MM.1S (cell line): ENCODE measurements at regions not wholly inside any gene's neighbourhood (a gene's known extent, or its start where the extent isn't known, plus 50 kb on each side); places are given as distances from the start of the nearest gene placed in this dataset.

Source experiments
- DNase-seq: peaks from one replicate; pipeline ENCODE4 v3.0.0-alpha.2; 2015
- H2AFZ ChIP-seq: fragments of 300-600 bp; sonication (generic); 2 replicates; pipeline ENCODE4 v1.6.0; 2016; ENCODE audit warnings: antibody characterized with exemption, low read length
- H3F3A ChIP-seq: fragments of 300-600 bp; sonication (generic); 2 replicates; pipeline ENCODE4 v1.6.1; 2016; ENCODE audit warnings: mild to moderate bottlenecking, antibody characterized with exemption, low read length, moderate library complexity, mixed read lengths; ENCODE audit not compliant: insufficient read depth
- H3K27ac ChIP-seq: fragments of 300-600 bp; sonication (generic); 2 replicates; pipeline ENCODE4 v1.5.1; 2016; ENCODE audit warnings: mild to moderate bottlenecking, low read length
- H3K27me3 ChIP-seq: fragments of 300-600 bp; sonication (generic); replicated peaks from 2 replicates; pipeline ENCODE4 v1.6.0; 2016; ENCODE audit warnings: low read length; ENCODE audit not compliant: insufficient read depth
- H3K36me3 ChIP-seq: fragments of 300-600 bp; sonication (generic); replicated peaks from 2 replicates; pipeline ENCODE4 v1.6.1; 2016; ENCODE audit warnings: mild to moderate bottlenecking, low read length, mixed read lengths; ENCODE audit not compliant: insufficient read depth
- H3K4me1 ChIP-seq: fragments of 300-600 bp; sonication (generic); 2 replicates; pipeline ENCODE4 v1.6.1; 2016; ENCODE audit warnings: low read length, mixed read lengths
- H3K4me2 ChIP-seq: fragments of 300-600 bp; sonication (generic); 2 replicates; pipeline ENCODE4 v1.6.0; 2016; ENCODE audit warnings: low read depth, low read length
- H3K4me3 ChIP-seq: fragments of 300-600 bp; sonication (generic); 2 replicates; pipeline ENCODE4 v1.5.1; 2016; ENCODE audit warnings: low read length, mixed read lengths
- H3K79me2 ChIP-seq: fragments of 300-600 bp; sonication (generic); 2 replicates; pipeline ENCODE4 v1.6.1; 2016; ENCODE audit warnings: mixed run types, low read length, mixed read lengths
- H3K9ac ChIP-seq: fragments of 300-600 bp; sonication (generic); 2 replicates; pipeline ENCODE4 v1.6.1; 2016; ENCODE audit warnings: low read length, mixed read lengths
- H3K9me2 ChIP-seq: fragments of 300-600 bp; sonication (generic); replicated peaks from 2 replicates; pipeline ENCODE4 v1.6.1; 2016; ENCODE audit warnings: mild to moderate bottlenecking, low read length, mixed read lengths; ENCODE audit not compliant: insufficient read depth
- H3K9me3 ChIP-seq: fragments of 300-600 bp; sonication (generic); replicated peaks from 2 replicates; pipeline ENCODE4 v1.6.1; 2016; ENCODE audit warnings: mild to moderate bottlenecking, low read length, mixed read lengths; ENCODE audit not compliant: insufficient read depth
- H4K20me1 ChIP-seq: fragments of 300-600 bp; sonication (generic); 2 replicates; pipeline ENCODE4 v1.6.1; 2016; ENCODE audit warnings: mild to moderate bottlenecking, low read length, moderate library complexity, mixed read lengths; ENCODE audit not compliant: insufficient read depth
- CTCF ChIP-seq: fragments of 300-600 bp; sonication (generic); IDR thresholded peaks from 2 replicates; pipeline ENCODE4 v1.5.1; 2016; ENCODE audit warnings: antibody characterized with exemption, low read length, mixed read lengths
- EZH2 ChIP-seq: fragments of 300-600 bp; sonication (generic); optimal IDR thresholded peaks from 2 replicates; pipeline ENCODE3; 2017; ENCODE audit warnings: low read depth, mild to moderate bottlenecking, antibody characterized with exemption, low read length, mixed read lengths
- EZH2phosphoT487 ChIP-seq: fragments of 300-600 bp; sonication (generic); IDR thresholded peaks from 2 replicates; pipeline ENCODE4 v1.6.1; 2018; ENCODE audit warnings: antibody characterized with exemption, low read length

GRCh38 chr18:77530732-77531131, 281.1 kb downstream of the GALR1 start:
- Histone ChIP-seq H3K9me3 (no peaks in the 10 kb centered on the region), H3K79me2 (no peaks in the 10 kb centered on the region), H2AFZ (no peak overlapping the region), H3K4me1 (no peaks in the 10 kb centered on the region), H3K27ac (no peak overlapping the region), H3F3A (no peaks in the 10 kb centered on the region), H3K27me3 (no peaks in the 10 kb centered on the region), H3K36me3 (no peaks in the 10 kb centered on the region), H3K9me2 (no peaks in the 10 kb centered on the region), H3K4me3 (no peak overlapping the region), H3K9ac (no peak overlapping the region), H4K20me1 (no peaks in the 10 kb centered on the region), H3K4me2 (no peak overlapping the region)
- DNase-seq: no peak
- TF ChIP-seq CTCF: no peak
- TF ChIP-seq EZH2: no peak
- TF ChIP-seq EZH2phosphoT487: no peak

GRCh38 chr18:77539860-77540259, 290.2 kb downstream of the GALR1 start:
- no peaks in the 10 kb centered on the region for H3K9me3 ChIP-seq
- H3K9me2 ChIP-seq: no peaks in the 10 kb centered on the region
- H3K4me2 ChIP-seq: no peak overlapping the region
- no peaks in the 10 kb centered on the region for H3K36me3 ChIP-seq
- no peaks in the 10 kb centered on the region for H3F3A ChIP-seq
- H4K20me1 ChIP-seq: no peaks in the 10 kb centered on the region
- H3K27me3 ChIP-seq: no peaks in the 10 kb centered on the region
- no peak overlapping the region for H2AFZ ChIP-seq
- no peak overlapping the region for H3K27ac ChIP-seq
- no peaks in the 10 kb centered on the region for H3K79me2 ChIP-seq
- TF ChIP-seq EZH2phosphoT487 (no peak), EZH2 (no peak), CTCF (no peak)
- no peak overlapping the region for H3K4me3 ChIP-seq
- H3K9ac ChIP-seq: no peak overlapping the region
- H3K4me1 ChIP-seq: no peaks in the 10 kb centered on the region
- no peak for DNase-seq

- Histone ChIP-seq H3K79me2 (no peaks in the 10 kb centered on the region), H3K4me2 (no peak overlapping the region), H3K9me3 (no peaks in the 10 kb centered on the region), H4K20me1 (no peaks in the 10 kb centered on the region), H3K9me2 (no peaks in the 10 kb centered on the region), H3K36me3 (no peaks in the 10 kb centered on the region), H3K9ac (no peak overlapping the region), H3K27ac (no peak overlapping the region), H3K4me3 (no peak overlapping the region), H3F3A (no peaks in the 10 kb centered on the region), H2AFZ (no peak overlapping the region), H3K27me3 (no peaks in the 10 kb centered on the region), H3K4me1 (no peaks in the 10 kb centered on the region)
- TF ChIP-seq EZH2phosphoT487 (no peak), CTCF (no peak), EZH2 (no peak)
- no peak for DNase-seq
These were observed 295.1 kb downstream of the GALR1 start for GRCh38 chr18:77544792-77545191.
